GM06990 (cell line): ENCODE measurements at regions not wholly inside any gene's neighbourhood (a gene's known extent, or its start where the extent isn't known, plus 50 kb on each side); places are given as distances from the start of the nearest gene placed in this dataset.

Experiments used
- DNase-seq: peaks from one replicate; pipeline ENCODE4 v3.0.0-alpha.2; 2011; ENCODE audit not compliant: insufficient read length; ENCODE audit errors: extremely low read depth
- H3K27me3 ChIP-seq: replicated peaks from 2 replicates; pipeline ENCODE4 v1.6.0; 2011; ENCODE audit warnings: low read length; ENCODE audit not compliant: control insufficient read depth, insufficient read depth
- H3K36me3 ChIP-seq: 2 replicates; pipeline ENCODE4 v1.5.1; 2011; ENCODE audit warnings: low read length; ENCODE audit not compliant: control insufficient read depth, insufficient read depth
- H3K4me3 ChIP-seq: replicated peaks from 2 replicates; pipeline ENCODE4 v1.5.1; 2011; ENCODE audit warnings: low read depth, mild to moderate bottlenecking, control low read depth, low read length
- TF ChIP-seq, protein P1 (sequence below): IDR thresholded peaks from 2 replicates; pipeline ENCODE4 v1.5.1; 2011; ENCODE audit warnings: low read length, control low read depth, mild to moderate bottlenecking, inconsistent platforms; ENCODE audit not compliant: insufficient read depth, poor library complexity, severe bottlenecking

DNA sequence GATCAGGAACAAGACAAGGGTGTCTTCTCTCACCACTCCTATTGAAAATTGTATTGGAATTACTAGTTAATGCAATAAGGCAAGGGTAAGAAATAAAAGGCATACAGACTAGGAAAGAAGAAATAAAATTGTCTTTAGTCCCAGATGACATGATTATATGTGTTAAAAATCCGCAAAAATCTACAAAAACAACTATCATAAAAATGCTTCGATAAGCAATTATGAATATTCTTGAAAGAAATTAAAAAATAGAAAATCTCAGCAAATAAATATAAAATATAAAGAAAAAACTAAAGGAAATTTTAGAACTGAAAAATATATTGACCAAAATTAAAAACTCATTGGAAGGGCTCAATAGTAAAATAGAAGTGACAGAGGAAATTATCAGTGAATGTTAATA lies 243.3 kb downstream of the ZNF674 start:
- H3K27me3 ChIP-seq = no peaks in the 10 kb centered on the region
- no peak for DNase-seq
- H3K36me3 ChIP-seq = no peaks in the 10 kb centered on the region
- TF ChIP-seq, protein P1, sequence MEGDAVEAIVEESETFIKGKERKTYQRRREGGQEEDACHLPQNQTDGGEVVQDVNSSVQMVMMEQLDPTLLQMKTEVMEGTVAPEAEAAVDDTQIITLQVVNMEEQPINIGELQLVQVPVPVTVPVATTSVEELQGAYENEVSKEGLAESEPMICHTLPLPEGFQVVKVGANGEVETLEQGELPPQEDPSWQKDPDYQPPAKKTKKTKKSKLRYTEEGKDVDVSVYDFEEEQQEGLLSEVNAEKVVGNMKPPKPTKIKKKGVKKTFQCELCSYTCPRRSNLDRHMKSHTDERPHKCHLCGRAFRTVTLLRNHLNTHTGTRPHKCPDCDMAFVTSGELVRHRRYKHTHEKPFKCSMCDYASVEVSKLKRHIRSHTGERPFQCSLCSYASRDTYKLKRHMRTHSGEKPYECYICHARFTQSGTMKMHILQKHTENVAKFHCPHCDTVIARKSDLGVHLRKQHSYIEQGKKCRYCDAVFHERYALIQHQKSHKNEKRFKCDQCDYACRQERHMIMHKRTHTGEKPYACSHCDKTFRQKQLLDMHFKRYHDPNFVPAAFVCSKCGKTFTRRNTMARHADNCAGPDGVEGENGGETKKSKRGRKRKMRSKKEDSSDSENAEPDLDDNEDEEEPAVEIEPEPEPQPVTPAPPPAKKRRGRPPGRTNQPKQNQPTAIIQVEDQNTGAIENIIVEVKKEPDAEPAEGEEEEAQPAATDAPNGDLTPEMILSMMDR = no peak
- H3K4me3 ChIP-seq = no peak overlapping the region

DNA sequence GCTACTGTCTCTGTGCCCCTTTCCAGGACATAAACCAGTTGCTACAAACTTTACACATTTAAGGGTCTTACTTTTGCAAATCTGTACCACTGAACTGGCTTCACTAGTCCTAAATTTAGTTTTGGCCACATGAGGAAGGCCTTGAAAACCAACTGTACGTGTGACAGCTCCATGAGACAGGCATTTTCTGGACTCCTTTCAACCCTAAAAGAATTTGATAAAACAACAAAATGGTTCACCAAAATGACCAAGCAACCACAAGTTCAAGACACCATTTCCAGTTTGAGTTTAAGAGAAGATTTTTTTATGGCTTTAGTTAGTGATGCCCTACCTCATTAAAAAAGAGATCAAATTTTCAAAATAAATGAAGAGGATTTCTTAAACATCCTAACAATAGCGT lies 246.4 kb downstream of the ZNF674 start:
- no peaks in the 10 kb centered on the region for H3K36me3 ChIP-seq
- TF ChIP-seq, protein P1 = no peak
- no peak for DNase-seq
- no peaks in the 10 kb centered on the region for H3K27me3 ChIP-seq
- no peak overlapping the region for H3K4me3 ChIP-seq

DNA sequence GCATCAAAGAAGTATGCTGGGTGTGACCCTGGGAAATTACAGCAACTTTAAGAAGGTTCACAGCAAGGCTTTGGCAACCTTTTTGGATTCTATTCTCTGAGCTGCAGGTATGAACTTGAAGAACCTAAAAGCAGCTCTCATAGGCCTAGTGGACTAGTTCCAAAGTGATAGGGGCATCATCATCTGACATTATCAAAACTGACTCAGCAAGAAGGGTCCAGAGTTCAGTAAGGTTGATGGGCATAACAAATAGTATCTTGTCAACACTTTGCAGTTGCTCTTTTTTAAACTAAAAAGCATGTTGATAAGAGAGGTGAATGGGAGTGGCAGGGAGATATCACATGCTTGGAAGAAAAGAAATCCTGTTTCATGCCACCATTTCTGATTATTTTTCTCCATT lies 249.3 kb downstream of the ZNF674 start:
- no peaks in the 10 kb centered on the region for H3K36me3 ChIP-seq
- H3K27me3 ChIP-seq = no peaks in the 10 kb centered on the region
- H3K4me3 ChIP-seq = no peak overlapping the region
- DNase-seq = no peak
- TF ChIP-seq, protein P1 = no peak

DNA sequence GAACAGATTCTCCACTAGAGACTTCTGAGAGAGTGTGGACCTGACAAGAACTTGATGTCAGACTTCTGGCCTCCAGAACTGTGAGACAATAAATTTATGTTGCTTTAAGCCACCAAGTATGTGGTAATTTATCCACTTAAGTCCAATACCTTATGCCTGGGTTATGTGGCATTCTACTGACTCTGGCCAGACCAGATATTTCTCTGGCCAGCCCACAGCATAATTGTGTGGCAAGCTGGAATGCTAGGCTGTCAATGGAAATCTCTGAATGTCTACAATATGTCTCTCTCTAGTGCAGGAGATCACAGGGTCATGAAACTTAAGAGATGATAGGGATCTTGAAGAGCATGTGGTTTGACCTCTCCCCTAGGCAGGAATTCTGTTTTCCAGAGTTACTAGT lies 251.0 kb downstream of the ZNF674 start:
- TF ChIP-seq, protein P1 = no peak
- Histone ChIP-seq H3K27me3 (no peaks in the 10 kb centered on the region), H3K36me3 (no peaks in the 10 kb centered on the region), H3K4me3 (no peak overlapping the region)
- DNase-seq = no peak

DNA sequence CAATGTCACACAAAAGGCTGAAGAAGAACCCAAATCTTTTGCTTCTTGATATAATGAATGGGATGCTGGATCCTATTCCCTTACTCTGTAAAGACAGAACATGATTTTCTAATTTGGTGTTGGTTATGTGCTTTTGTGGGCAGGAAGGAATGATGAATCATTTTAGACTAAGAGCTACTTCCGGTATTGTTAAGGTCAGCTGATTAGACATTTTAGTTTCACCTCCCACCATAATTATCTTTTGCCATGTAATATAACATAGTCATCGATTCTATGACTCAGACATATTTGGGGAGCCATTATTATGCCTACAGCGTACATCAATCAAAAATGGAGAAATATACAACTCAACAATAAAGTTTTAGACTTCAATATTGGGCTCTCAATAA lies 265.3 kb downstream of the ZNF674 start:
- H3K27me3 ChIP-seq = no peaks in the 10 kb centered on the region
- no peak overlapping the region for H3K4me3 ChIP-seq
- no peak for DNase-seq
- no peaks in the 10 kb centered on the region for H3K36me3 ChIP-seq
- TF ChIP-seq, protein P1 = no peak

DNA sequence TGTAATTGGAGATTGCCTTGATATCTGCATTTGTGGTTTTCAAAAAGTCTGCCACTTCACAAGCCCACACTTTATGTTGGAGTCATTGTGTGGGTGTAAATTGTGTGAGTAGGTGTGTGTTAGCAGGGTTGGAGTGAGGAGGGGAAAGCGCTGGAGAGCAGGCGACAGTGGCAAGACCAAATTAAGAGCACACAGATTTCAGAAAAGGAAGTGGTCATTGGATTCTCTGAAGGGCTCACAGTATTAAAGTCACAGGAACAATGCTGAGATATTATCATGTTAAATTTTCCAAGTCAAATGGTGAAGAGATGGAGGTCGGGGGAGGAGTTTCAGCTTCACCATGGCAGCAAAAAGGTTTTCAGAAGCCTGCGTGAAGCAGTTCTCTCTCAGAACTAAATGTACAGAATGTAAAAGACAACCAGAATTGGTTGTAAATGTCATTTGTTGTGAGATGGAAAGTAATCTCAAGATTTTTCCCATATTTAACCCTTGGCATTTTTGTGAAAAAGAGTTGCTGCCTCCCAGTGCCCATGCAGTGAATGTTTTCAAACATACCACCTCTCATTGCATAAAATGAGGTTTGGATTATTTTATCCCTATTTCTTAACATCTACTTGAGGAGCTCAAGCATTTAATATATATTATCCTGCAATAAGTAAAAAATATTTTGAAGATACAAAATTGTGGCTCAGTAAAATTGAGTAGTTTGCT lies 265.9 kb downstream of the ZNF674 start:
- Histone ChIP-seq H3K27me3 (no peaks in the 10 kb centered on the region), H3K36me3 (no peaks in the 10 kb centered on the region), H3K4me3 (no peak overlapping the region)
- DNase-seq = no peak
- TF ChIP-seq, protein P1 = no peak
